NCI-H1694 (cell line): ENCODE measurements at regions not wholly inside any gene's neighbourhood (a gene's known extent, or its start where the extent isn't known, plus 50 kb on each side); places are given as distances from the start of the nearest gene placed in this dataset.
"Not testable (repeated sequence)": the region's sequence is repeated elsewhere in the genome, so short reads cannot be mapped to it uniquely, and the experiment has no call there.

ENCODE experiments used
- DNase-seq: peaks from one replicate; lab custom pipeline; 2025; lab: John Stamatoyannopoulos, UW

DNA sequence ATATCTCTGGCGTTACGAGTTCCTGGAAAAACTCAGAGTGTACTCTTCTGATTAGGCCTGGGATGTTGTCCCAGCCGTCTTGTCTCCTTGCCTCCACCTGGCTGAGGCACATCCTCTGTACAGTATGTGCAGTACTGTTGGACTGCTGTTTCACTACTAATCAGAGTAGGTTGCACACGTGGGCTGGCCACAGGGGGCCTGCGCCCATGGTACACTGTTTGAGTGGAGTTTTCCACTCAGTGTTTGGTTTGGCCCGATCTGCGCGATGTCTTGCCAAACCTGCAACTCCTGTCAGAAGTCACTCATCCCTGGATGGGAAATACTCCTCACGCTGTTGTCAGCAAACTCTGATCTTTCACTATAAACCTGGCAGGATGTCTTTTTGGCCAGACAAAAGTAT is 189.6 kb upstream of the CSNK1A1L start:
- DNase-seq, result no peak

- DNase-seq, result no peak
Observed at GRCh38 chr13:37294472-37294871, 189.0 kb upstream of the CSNK1A1L start.

- no peak for DNase-seq
Observed at GRCh38 chr13:37293295-37293694, 187.8 kb upstream of the CSNK1A1L start.

- DNase-seq, result no peak
Observed at GRCh38 chr13:37290716-37291505, 185.4 kb upstream of the CSNK1A1L start.

DNA sequence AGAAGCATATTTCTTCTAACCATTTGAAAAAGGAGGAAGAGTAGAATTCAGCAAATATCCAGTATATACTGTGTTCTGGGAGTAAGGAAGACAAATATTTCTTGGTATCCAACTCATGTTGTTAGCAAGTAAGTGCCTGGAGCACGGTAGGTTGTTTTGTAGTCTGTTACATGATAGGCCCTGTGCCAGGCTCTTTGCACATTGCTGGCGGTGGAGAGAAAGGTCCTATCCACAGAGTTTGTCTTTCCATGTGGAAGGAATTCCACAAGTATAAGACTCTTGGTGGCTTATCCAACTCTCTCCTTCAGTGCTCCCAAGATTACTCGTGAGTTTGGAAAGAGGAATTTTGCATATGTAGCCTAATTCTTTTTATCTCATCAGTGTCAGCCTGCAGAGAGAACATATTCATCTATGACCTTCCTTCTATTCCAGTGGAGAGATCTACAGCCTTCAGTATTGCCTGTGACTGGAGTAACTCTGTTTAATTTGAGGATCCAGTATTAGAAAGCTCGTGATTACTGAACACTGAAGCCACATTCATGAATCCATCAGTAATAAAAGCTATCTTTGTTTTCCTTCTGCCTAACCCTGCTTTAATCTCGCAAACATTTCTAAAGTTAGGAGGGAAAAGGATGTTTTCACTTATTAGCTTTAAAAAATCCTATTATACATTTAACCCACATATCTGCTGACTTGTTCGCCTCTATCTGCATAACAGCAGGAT is 183.9 kb upstream of the CSNK1A1L start:
- no peak for DNase-seq

- no peak for DNase-seq
Observed at GRCh38 chr13:37288057-37288720, 182.7 kb upstream of the CSNK1A1L start.

DNA sequence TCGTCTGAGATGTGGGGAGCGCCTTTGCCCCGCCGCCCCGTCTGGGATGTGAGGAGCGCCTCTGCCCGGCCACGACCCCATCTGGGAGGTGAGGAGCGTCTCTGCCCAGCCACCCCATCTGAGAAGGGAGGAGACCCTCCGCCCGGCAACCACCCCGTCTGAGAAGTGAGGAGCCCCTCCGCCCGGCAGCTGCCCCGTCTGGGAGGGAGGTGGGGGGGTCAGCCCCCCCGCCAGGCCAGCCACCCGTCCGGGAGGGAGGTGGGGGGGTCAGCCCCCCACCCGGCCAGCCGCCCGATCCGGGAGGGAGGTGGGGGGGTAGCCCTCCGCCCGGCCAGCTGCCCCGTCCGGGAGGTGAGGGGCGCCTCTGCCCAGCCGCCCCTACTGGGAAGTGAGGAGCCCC is 174.8 kb upstream of the CSNK1A1L start:
- DNase-seq, result not testable (repeated sequence)

DNA sequence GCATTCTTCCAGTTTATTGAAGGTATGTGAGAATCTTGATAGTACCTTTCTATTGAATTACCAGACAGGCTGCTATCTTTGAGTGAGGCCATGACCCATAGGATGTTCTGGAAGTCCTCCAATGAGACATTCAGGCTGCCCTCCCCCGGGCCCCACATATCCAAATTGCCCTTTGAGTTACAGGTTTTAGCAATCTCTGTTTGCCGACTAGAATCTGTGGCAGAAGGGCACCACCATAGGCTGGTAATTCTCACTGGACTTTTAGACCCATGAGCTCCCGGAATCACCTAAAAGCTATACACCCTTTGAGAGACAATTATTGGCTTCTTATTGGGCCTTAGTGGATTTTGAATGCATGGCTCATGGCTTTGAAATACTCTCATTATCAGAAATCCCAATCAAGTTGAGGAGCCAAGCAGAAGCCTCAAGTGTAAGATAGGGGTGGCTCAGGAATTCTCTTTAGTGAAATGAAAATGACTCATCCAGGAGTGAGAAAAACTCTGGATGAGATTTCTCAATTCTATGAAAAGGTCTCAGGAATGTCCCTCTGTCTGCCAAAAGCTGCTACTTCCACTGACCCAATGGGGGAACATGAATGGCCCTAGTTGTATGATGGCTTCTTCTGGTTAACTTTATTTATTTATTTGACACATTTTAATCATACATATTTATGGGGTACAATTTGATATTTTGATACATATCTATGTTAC is 172.1 kb upstream of the CSNK1A1L start:
- DNase-seq, result no peak

- no peak for DNase-seq
Observed at GRCh38 chr13:37277007-37277406, 171.5 kb upstream of the CSNK1A1L start.

- no peak for DNase-seq
Observed at GRCh38 chr13:37274569-37275497, 169.4 kb upstream of the CSNK1A1L start.

- no peak for DNase-seq
Observed at GRCh38 chr13:37273836-37274235, 168.4 kb upstream of the CSNK1A1L start.

GRCh38 chr13:37270226-37271001 is 164.9 kb upstream of the CSNK1A1L start:
- no peak for DNase-seq

DNA sequence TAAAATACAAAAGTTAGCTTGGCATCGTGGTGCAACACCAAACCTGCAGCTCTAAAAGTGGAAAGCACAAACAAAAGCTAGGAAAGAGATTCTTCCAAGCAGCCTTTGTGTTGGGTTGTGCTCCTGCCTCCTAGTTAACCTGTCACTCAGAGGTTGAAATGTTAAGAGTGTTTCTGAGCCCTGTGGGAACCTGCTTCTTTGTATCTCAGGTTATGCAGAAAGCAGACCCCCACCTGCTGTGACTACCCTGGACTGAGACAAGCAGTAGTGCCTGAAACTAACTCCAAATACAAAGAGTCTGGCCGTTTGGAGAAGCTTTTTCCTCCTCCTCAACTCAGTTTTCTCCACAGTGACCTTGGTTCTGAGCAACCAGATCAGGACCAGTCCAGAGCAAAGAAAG is 158.4 kb upstream of the CSNK1A1L start:
- DNase-seq, result no peak

DNA sequence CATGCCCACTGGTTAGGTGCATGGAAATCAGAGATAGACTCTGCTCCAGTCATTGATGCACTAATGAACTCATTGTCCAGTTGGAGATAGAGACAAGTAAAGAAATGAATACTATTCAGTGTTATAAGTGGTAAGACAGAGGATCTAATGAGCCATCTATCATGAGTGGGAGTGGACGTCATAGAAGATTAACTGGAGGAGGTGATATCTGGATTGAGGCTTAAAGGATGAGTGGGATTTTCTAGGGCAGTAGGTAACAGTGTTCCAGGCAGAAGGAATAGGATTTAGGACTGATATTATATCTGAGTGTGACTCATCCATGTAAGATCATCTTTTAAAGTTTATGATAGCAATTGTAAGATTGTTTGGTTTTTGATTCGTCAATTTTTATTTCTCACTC is 152.2 kb upstream of the CSNK1A1L start:
- DNase-seq, result no peak

- DNase-seq, result no peak
Observed at GRCh38 chr13:37257051-37257450, 151.6 kb upstream of the CSNK1A1L start.

DNA sequence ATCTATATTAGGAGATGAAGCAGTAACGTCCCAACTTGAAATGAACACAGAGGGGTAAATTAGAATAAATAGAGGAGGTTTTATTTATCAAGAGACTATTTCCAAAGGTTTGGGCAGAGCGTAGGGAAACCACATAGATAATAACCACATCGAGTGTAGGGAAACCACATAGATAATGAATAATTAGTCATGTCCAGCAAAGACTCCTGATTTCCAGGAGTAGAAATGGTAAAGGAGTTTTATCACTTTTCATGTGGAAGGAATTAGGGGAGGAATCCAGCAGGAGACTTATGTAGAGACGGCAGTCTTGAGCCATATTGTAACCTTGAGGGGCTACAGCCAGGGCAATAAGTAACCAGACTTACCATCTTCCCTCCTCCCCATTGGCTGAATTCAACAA is 136.3 kb upstream of the CSNK1A1L start:
- no peak for DNase-seq

DNA sequence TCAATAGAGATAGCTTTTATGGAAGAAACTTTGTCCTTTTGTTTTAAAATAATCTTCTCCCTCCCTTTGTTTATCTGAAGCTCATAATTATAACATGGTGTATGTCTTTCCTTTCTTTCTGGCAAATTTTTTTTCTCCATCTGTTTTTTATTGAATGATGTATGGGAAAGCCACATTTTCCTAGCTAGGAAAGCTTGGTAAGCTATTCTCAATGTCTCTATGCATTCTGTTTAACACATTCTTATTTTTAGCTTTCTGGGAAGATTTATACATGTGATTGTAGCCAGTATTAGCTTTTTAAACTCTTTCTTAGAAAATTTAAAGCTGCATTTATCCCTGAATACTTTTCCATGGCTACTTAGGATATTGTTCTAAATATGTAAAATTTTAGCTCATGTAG is 124.9 kb upstream of the CSNK1A1L start:
- no peak for DNase-seq

DNA sequence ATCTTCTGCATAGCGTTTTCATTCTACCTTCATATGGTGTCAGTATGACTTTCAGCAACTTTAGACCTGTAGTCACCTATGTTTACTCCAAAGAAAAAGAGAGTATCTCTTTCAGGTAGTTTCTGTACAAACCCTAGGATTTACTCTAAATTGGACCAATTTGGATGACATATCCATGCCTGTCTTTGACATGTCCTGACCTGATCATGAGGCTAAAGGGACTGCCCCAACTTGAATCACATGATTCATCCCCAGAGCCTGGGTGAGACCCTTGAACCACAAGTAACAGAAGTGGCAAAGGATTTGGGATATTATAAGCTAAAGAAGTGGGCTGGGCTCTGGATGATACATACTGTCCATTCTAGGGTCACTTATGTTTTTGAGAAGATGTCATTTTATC is 124.5 kb upstream of the CSNK1A1L start:
- no peak for DNase-seq

- DNase-seq, result no peak
Observed at GRCh38 chr13:37226971-37227370, 121.5 kb upstream of the CSNK1A1L start.

- DNase-seq, result no peak
Observed at GRCh38 chr13:37225414-37226070, 120.1 kb upstream of the CSNK1A1L start.
